Kasumi-1 (cell line): ENCODE measurements at regions not wholly inside any gene's neighbourhood (a gene's known extent, or its start where the extent isn't known, plus 50 kb on each side); places are given as distances from the start of the nearest gene placed in this dataset.
"Not testable (repeated sequence)": the region's sequence is repeated elsewhere in the genome, so short reads cannot be mapped to it uniquely, and the experiment has no call there.

ENCODE experiments used
- DNase-seq, 2 experiments: peaks; one replicate each; lab custom pipeline; 2025; lab: John Stamatoyannopoulos, UW

- DNase-seq, result not testable (repeated sequence)
These were observed 80.3 kb downstream of the ANXA5 start for GRCh38 chr4:121616449-121616848.

- DNase-seq, result no peak
These were observed 82.7 kb downstream of the ANXA5 start for GRCh38 chr4:121614101-121614500.

GRCh38 chr4:121599049-121599448 is 97.7 kb downstream of the ANXA5 start:
- no peak for DNase-seq

GRCh38 chr4:121597346-121597934 is 99.3 kb downstream of the ANXA5 start:
- no peak for DNase-seq

- no peak for DNase-seq
These were observed 101.8 kb downstream of the ANXA5 start for GRCh38 chr4:121594796-121595526.

GRCh38 chr4:121593760-121594159 is 103.0 kb downstream of the ANXA5 start:
- DNase-seq, result no peak

GRCh38 chr4:121592257-121592656 is 104.5 kb downstream of the ANXA5 start:
- DNase-seq, result not testable (repeated sequence)

GRCh38 chr4:121584836-121585235 is 111.9 kb downstream of the ANXA5 start:
- no peak for DNase-seq

- no peak for DNase-seq
These were observed 113.4 kb downstream of the ANXA5 start for GRCh38 chr4:121583396-121583795.

GRCh38 chr4:121582296-121582695 is 114.5 kb downstream of the ANXA5 start:
- DNase-seq, result no peak

GRCh38 chr4:121575392-121575791 is 121.4 kb downstream of the ANXA5 start:
- DNase-seq, result not testable (repeated sequence)

- DNase-seq, result peak; percentile 69 to 77
These were observed 122.2 kb downstream of the ANXA5 start for GRCh38 chr4:121574618-121575017.

GRCh38 chr4:121567748-121568147 is 129.0 kb downstream of the ANXA5 start:
- DNase-seq, result no peak

GRCh38 chr4:121564840-121565375 is 131.9 kb downstream of the ANXA5 start:
- no peak for DNase-seq

GRCh38 chr4:121562811-121563210 is 134.0 kb downstream of the ANXA5 start:
- no peak for DNase-seq

- DNase-seq, result no peak
These were observed 141.3 kb downstream of the ANXA5 start for GRCh38 chr4:121555315-121556107.

GRCh38 chr4:121554382-121554781 is 142.4 kb downstream of the ANXA5 start:
- no peak for DNase-seq

GRCh38 chr4:121551881-121552280 is 144.9 kb downstream of the ANXA5 start:
- DNase-seq, result no peak

- no peak for DNase-seq
These were observed 145.5 kb downstream of the ANXA5 start for GRCh38 chr4:121551271-121551670.

- DNase-seq, result no peak
These were observed 155.1 kb downstream of the ANXA5 start for GRCh38 chr4:121541696-121542095.

- DNase-seq, result no peak
These were observed 154.5 kb upstream of the QRFPR start for GRCh38 chr4:121535351-121535750.

- no peak for DNase-seq
These were observed 153.4 kb upstream of the QRFPR start for GRCh38 chr4:121534187-121534586.

- no peak for DNase-seq
These were observed 145.7 kb upstream of the QRFPR start for GRCh38 chr4:121526509-121526908.
